Panc1 (cell line): ENCODE measurements at regions not wholly inside any gene's neighbourhood (a gene's known extent, or its start where the extent isn't known, plus 50 kb on each side); places are given as distances from the start of the nearest gene placed in this dataset.

Experiments used
- CTCF ChIP-seq: fragments of 450-650 bp; IDR thresholded peaks from 2 replicates; pipeline ENCODE4 v1.5.1; 2017; ENCODE audit warnings: mild to moderate bottlenecking
- POLR2AphosphoS5 ChIP-seq: IDR thresholded peaks from 2 replicates; pipeline ENCODE4 v1.6.1; 2012; ENCODE audit warnings: mild to moderate bottlenecking, low read depth, low read length, moderate library complexity
- REST ChIP-seq, 2 experiments: IDR thresholded peaks; 2 replicates each; pipeline ENCODE4 v1.6.1; 2011 to 2012; ENCODE audit warnings: low read depth in 2 of 2, control low read depth in 1 of 2, low read length in 1 of 2, mild to moderate bottlenecking in 1 of 2, moderate library complexity in 1 of 2; ENCODE audit not compliant: insufficient read depth in 1 of 2
- TCF7L2 ChIP-seq: IDR thresholded peaks from 2 replicates; pipeline ENCODE4 v1.6.1; 2011; ENCODE audit warnings: mild to moderate bottlenecking, low read depth, low read length, inconsistent platforms

GRCh38 chr6:111983193-111983592 is 70.7 kb upstream of the CCN6 start:
- no peak for TF ChIP-seq CTCF
- TF ChIP-seq POLR2AphosphoS5: no peak
- no peak for TF ChIP-seq REST (IDR thresholded peaks at IDR 0.05; ENCODE audit: insufficient read depth in 1 of 2, low read depth in 2 of 2, low read length in 1 of 2)
- TF ChIP-seq TCF7L2: no peak
